ENCODE measurements at regions not wholly inside any gene's neighbourhood (a gene's known extent, or its start where the extent isn't known, plus 50 kb on each side); places are given as distances from the start of the nearest gene placed in this dataset.

DNA sequence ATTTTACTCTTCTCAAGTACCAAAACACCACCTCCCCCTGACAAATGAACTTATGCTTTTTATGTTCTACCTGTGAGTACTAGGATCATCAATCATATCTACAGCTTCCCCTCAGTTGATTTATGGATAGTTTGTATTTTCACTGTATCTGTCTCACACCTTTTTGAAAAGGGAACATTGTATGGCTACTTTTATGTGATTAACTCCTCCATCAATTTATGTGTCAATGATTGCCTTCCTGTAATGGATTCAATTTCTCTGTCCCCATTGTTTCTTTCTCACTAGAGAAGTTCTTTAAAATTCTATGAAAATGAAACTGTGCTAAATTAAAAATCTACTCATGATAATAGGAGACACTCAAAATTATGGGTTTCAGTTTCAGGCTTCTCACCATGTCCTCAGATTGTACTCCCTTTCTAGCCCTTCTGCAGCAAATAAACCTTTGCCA, 935.0 kb downstream of the TRIB2 start:
- TF ChIP-seq, protein P1, sequence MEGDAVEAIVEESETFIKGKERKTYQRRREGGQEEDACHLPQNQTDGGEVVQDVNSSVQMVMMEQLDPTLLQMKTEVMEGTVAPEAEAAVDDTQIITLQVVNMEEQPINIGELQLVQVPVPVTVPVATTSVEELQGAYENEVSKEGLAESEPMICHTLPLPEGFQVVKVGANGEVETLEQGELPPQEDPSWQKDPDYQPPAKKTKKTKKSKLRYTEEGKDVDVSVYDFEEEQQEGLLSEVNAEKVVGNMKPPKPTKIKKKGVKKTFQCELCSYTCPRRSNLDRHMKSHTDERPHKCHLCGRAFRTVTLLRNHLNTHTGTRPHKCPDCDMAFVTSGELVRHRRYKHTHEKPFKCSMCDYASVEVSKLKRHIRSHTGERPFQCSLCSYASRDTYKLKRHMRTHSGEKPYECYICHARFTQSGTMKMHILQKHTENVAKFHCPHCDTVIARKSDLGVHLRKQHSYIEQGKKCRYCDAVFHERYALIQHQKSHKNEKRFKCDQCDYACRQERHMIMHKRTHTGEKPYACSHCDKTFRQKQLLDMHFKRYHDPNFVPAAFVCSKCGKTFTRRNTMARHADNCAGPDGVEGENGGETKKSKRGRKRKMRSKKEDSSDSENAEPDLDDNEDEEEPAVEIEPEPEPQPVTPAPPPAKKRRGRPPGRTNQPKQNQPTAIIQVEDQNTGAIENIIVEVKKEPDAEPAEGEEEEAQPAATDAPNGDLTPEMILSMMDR (IDR thresholded peaks at IDR 0.05): no peak
- TF ChIP-seq POLR2A (IDR thresholded peaks at IDR 0.05): no peak

Measured in testis (tissue), 2 donors.